ENCODE measurements at regions not wholly inside any gene's neighbourhood (a gene's known extent, or its start where the extent isn't known, plus 50 kb on each side); places are given as distances from the start of the nearest gene placed in this dataset.
"Not testable (repeated sequence)": the region's sequence is repeated elsewhere in the genome, so short reads cannot be mapped to it uniquely, and the experiment has no call there.

DNA sequence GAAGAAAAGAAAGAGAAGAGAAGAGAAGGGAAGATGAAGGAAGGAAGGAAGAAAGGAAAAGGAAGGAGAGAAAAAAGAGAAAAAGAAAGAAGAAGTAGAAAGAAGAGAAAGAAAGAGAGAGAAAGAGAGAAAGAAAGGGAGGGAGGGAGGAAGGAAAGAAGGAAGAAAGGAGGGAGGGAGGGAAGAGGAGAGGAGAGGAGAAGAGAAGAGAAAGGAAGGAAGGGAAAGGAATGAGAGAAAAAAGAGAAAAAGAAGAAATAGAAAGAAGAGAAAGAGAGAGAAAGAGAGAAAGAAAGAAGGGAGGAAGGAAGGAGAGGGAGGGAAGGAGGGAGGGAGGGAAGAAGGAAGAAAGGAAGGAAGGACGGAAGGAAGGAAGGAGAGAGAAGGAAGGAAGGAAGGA is 217.9 kb upstream of the POU1F1 start:
- no peak for DNase-seq (ENCODE audit: low read depth)
- H3K4me3 ChIP-seq (ENCODE audit: low read depth, low read length), result no peak overlapping the region
- no peak for TF ChIP-seq CTCF (IDR thresholded peaks at IDR 0.05; ENCODE audit: low read depth, low read length, missing control alignments)

DNA sequence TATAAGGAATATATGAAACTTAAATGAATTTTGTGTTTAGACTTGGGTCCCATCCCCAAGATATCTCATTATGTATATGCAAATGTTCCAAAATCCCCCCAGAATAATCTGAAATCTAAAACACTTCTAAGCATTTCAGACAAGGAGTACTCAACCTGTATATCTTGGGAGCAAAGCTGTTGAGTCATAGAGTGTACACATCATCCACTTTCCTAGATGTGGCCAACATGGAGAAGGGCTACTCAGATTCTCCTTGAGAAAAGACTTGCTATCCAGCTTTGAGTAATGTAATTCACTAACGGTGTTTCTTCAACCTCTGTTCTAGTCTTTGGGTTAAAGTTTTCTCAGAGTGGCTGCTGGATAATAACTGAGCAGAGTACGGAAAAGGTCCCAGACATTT is 215.5 kb upstream of the POU1F1 start:
- H3K4me3 ChIP-seq (ENCODE audit: low read depth, low read length), result no peak overlapping the region
- no peak for DNase-seq (ENCODE audit: low read depth)
- no peak for TF ChIP-seq CTCF (IDR thresholded peaks at IDR 0.05; ENCODE audit: low read depth, low read length, missing control alignments)

GRCh38 chr3:87489892-87490291 is 213.5 kb upstream of the POU1F1 start:
- H3K4me3 ChIP-seq (ENCODE audit: low read depth, low read length), result no peak overlapping the region
- no peak for DNase-seq (ENCODE audit: low read depth)
- no peak for TF ChIP-seq CTCF (IDR thresholded peaks at IDR 0.05; ENCODE audit: low read depth, low read length, missing control alignments)

- TF ChIP-seq CTCF (IDR thresholded peaks at IDR 0.05; ENCODE audit: low read depth, low read length, missing control alignments), result no peak
- no peak overlapping the region for H3K4me3 ChIP-seq (ENCODE audit: low read depth, low read length)
- no peak for DNase-seq (ENCODE audit: low read depth)
Observed at GRCh38 chr3:87488765-87489164, 212.4 kb upstream of the POU1F1 start.

DNA sequence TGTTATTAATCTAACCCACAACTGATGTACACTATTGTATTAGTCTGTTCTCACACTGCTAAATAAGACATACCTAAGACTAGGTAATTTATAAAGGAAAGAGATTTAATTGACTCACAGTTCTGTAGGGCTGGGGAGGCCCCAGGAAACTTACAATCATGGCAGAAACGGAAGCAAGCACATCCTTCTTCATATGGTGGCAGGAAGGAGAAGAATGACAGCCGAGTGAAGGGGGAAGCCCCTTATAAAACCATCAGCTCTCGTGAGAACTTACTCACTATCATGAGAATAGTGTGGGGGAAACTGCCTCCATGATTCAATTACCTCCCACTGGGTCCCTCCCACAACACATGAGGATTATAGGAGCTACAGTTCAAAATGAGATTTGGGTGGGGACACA is 210.3 kb upstream of the POU1F1 start:
- not testable (repeated sequence) for H3K4me3 ChIP-seq (ENCODE audit: low read depth, low read length); DNase-seq (ENCODE audit: low read depth)

- TF ChIP-seq CTCF (IDR thresholded peaks at IDR 0.05; ENCODE audit: low read depth, low read length, missing control alignments), result no peak
- no peak for DNase-seq (ENCODE audit: low read depth)
Observed at GRCh38 chr3:87486115-87486514, 209.7 kb upstream of the POU1F1 start.

GRCh38 chr3:87478716-87479115 is 202.3 kb upstream of the POU1F1 start:
- no peak for DNase-seq (ENCODE audit: low read depth)
- H3K4me3 ChIP-seq (ENCODE audit: low read depth, low read length), result no peak overlapping the region
- TF ChIP-seq CTCF (IDR thresholded peaks at IDR 0.05; ENCODE audit: low read depth, low read length, missing control alignments), result no peak

More at GRCh38 chr3:87486115-87486514, 209.7 kb upstream of the POU1F1 start:
- no peak overlapping the region for H3K4me3 ChIP-seq (ENCODE audit: low read depth, low read length)

DNA sequence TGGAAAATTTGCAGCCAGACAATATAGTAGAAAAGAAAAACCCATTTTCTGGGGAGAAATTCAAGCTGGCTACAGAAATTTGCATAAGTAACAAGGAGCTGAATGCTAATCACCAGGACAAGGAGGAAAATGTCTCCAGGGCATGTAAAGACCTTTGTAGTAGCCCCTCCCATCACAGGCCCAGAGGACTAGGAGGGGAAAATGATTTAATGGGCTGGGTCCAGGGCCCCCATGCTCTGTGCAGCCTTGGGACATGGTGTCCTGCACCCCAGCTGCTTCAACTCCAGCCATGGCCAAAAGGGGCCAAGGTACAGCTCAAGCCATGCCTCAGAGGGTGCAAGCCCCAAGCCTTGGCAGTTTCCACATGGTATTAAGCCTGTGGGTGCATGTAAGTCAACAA is 197.6 kb upstream of the POU1F1 start:
- no peak for TF ChIP-seq CTCF (IDR thresholded peaks at IDR 0.05; ENCODE audit: low read depth, low read length, missing control alignments)
- no peak overlapping the region for H3K4me3 ChIP-seq (ENCODE audit: low read depth, low read length)
- no peak for DNase-seq (ENCODE audit: low read depth)
